ENCODE measurements at regions not wholly inside any gene's neighbourhood (a gene's known extent, or its start where the extent isn't known, plus 50 kb on each side); places are given as distances from the start of the nearest gene placed in this dataset.

- ATAC-seq (ENCODE audit: low FRiP score in 2 of 2), result peak in 1 of 2 donors; percentile 62
Observed at GRCh38 chr5:115461093-115461492, 83.5 kb downstream of the FEM1C start.

DNA sequence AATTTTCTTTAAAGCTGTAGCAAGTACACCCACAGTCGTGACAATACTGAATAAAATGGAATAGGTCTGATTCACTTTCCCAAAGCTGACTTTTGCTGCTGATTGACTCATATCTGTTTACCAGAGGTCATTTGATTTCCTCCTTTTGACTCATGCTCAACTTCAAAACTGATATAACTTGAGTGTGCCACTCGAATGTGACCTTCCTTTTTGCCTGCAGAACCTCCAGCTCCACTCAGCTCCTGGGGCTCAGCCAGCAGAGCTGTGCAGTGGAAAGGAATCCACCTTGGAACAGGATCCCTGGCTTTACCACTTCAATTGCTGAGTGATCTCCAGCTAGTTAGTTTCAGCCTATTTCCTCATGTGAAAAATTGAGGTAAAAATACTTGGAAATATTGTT is 84.1 kb downstream of the FEM1C start:
- Histone ChIP-seq H3K27ac (peak overlapping the region; percentile 28 to 66 (median 62)), H3K4me3 (no peak overlapping the region)

More at GRCh38 chr5:115461093-115461492, 83.5 kb downstream of the FEM1C start:
- Histone ChIP-seq H3K4me3 (no peak overlapping the region), H3K27me3 (no peaks in the 10 kb centered on the region), H3K4me1 (peaks cover 0 to 22% (median 4%) of the 10 kb centered on the region in 4 donors), H3K36me3 (no peaks in the 10 kb centered on the region), H3K27ac (peak overlapping the region in 1 of 4 donors; percentile 62), H3K9me3 (no peaks in the 10 kb centered on the region)
- WGBS, 2 donors, result 66 to 73% methylated on average over 4 of the region's 4 CpGs
- no peak for DNase-seq
- no peak for TF ChIP-seq POLR2A (IDR thresholded peaks at IDR 0.05)
- TF ChIP-seq EP300 (IDR thresholded peaks at IDR 0.05), result no peak
- no peak for TF ChIP-seq POLR2AphosphoS5 (IDR thresholded peaks at IDR 0.05)
- no peak for TF ChIP-seq CTCF (IDR thresholded peaks at IDR 0.05)

GRCh38 chr5:115459855-115460341 is 84.7 kb downstream of the FEM1C start:
- no peaks in the 10 kb centered on the region for H3K27me3 ChIP-seq
- H3K36me3 ChIP-seq, result no peaks in the 10 kb centered on the region
- no peak for TF ChIP-seq POLR2A (IDR thresholded peaks at IDR 0.05)
- no peak for TF ChIP-seq POLR2AphosphoS5 (IDR thresholded peaks at IDR 0.05)
- no peak for TF ChIP-seq CTCF (IDR thresholded peaks at IDR 0.05)
- TF ChIP-seq EP300 (IDR thresholded peaks at IDR 0.05), result no peak
- 57 to 75% methylated on average over 1 of the region's 1 CpG for WGBS, 2 donors
- H3K4me1 ChIP-seq, result peaks cover 0 to 34% (median 8%) of the 10 kb centered on the region in 4 donors
- H3K27ac ChIP-seq, result peak overlapping the region; percentile 28 to 66 (median 62)
- no peak for ATAC-seq (ENCODE audit: low FRiP score in 2 of 2)
- no peak overlapping the region for H3K4me3 ChIP-seq
- H3K9me3 ChIP-seq, result no peaks in the 10 kb centered on the region
- DNase-seq, result no peak

More for the DNA sequence above, 84.1 kb downstream of the FEM1C start:
- DNase-seq, result peak in 1 of 2 donors; percentile 92
- peak; percentile 64 to 83 for ATAC-seq (ENCODE audit: low FRiP score in 2 of 2)
- Histone ChIP-seq H3K4me1 (peaks cover 0 to 28% (median 6%) of the 10 kb centered on the region in 4 donors), H3K9me3 (no peaks in the 10 kb centered on the region), H3K27me3 (no peaks in the 10 kb centered on the region), H3K36me3 (no peaks in the 10 kb centered on the region)
- TF ChIP-seq CTCF (IDR thresholded peaks at IDR 0.05), result no peak
- peak in 3 of 4 donors; percentile 21 to 98 (median 70) for TF ChIP-seq EP300 (IDR thresholded peaks at IDR 0.05)
- TF ChIP-seq POLR2A (IDR thresholded peaks at IDR 0.05), result peak in 1 of 4 donors; percentile 23
- TF ChIP-seq POLR2AphosphoS5 (IDR thresholded peaks at IDR 0.05), result peak; percentile 79 to 81
- WGBS, 2 donors, result 32 to 36% methylated on average over 2 of the region's 2 CpGs

DNA sequence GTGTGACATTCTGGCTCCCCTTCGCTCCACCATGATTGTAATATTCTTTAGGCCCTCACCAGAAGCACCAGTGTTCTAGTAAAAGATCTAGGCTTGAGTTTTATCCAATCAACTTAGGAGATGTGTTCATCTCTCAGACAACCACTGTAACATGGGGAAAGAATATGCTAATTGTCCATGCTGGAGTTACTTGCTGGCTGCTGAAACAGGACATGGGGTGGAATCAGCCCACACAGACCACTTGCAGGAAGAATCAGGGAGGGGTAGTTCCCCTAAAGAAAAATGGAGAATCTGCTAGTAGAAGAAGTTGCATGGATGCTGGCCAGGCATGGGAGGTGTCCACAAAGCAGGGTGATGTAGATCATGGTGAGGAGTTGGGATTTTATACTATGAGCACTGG is 86.2 kb downstream of the FEM1C start:
- peaks cover 0 to 39% (median 8%) of the 10 kb centered on the region in 4 donors for H3K4me1 ChIP-seq
- H3K27ac ChIP-seq, result peak overlapping the region in 1 of 4 donors; percentile 33
- TF ChIP-seq EP300 (IDR thresholded peaks at IDR 0.05) (no peak), CTCF (IDR thresholded peaks at IDR 0.05) (no peak), POLR2AphosphoS5 (IDR thresholded peaks at IDR 0.05) (no peak), POLR2A (IDR thresholded peaks at IDR 0.05) (no peak)
- H3K36me3 ChIP-seq, result no peaks in the 10 kb centered on the region
- H3K4me3 ChIP-seq, result no peak overlapping the region
- DNase-seq, result no peak
- no peak for ATAC-seq (ENCODE audit: low FRiP score in 2 of 2)
- WGBS, 2 donors, result 71 to 92% methylated on average over 1 of the region's 1 CpG
- H3K27me3 ChIP-seq, result no peaks in the 10 kb centered on the region
- H3K9me3 ChIP-seq, result no peaks in the 10 kb centered on the region

DNA sequence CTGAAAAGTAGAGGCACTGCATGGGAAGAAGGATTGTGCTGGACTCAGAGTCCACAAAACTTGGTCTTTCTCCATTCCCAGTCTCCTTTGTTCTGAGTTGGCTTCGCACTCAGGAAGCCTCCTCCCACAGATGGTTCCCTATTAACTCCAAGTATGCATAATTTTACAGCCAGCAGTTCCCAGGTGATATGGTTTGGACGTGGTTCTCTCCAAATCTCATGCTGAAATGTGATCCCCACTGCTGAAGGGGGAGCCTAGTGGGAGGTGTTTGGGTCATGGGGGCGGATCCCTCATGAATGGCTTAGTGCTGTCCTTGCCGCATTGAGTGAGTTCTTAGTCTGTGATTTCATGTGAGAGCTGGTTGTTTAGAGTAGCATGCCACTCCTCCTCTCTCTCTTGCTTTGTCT is 86.6 kb downstream of the FEM1C start:
- Histone ChIP-seq H3K27me3 (no peaks in the 10 kb centered on the region), H3K4me3 (no peak overlapping the region), H3K9me3 (no peaks in the 10 kb centered on the region), H3K27ac (peak overlapping the region in 2 of 4 donors; percentile 33 to 37), H3K4me1 (peaks cover 0 to 39% (median 8%) of the 10 kb centered on the region in 4 donors), H3K36me3 (no peaks in the 10 kb centered on the region)
- ATAC-seq (ENCODE audit: low FRiP score in 2 of 2) (peak in 1 of 2 donors; percentile 16), DNase-seq (peak in 1 of 2 donors; percentile 56)
- WGBS, 2 donors, result 40 to 52% methylated on average over 4 of the region's 4 CpGs
- no peak for TF ChIP-seq POLR2AphosphoS5 (IDR thresholded peaks at IDR 0.05)
- TF ChIP-seq POLR2A (IDR thresholded peaks at IDR 0.05), result peak in 1 of 4 donors; percentile 31

All from upper lobe of left lung (tissue), 6 donors.